MM.1S (cell line): ENCODE measurements at regions not wholly inside any gene's neighbourhood (a gene's known extent, or its start where the extent isn't known, plus 50 kb on each side); places are given as distances from the start of the nearest gene placed in this dataset.
"Not testable (repeated sequence)": the region's sequence is repeated elsewhere in the genome, so short reads cannot be mapped to it uniquely, and the experiment has no call there.

Source experiments
- DNase-seq: peaks from one replicate; pipeline ENCODE4 v3.0.0-alpha.2; 2015
- H2AFZ ChIP-seq: fragments of 300-600 bp; sonication (generic); 2 replicates; pipeline ENCODE4 v1.6.0; 2016; ENCODE audit warnings: antibody characterized with exemption, low read length
- H3F3A ChIP-seq: fragments of 300-600 bp; sonication (generic); 2 replicates; pipeline ENCODE4 v1.6.1; 2016; ENCODE audit warnings: mild to moderate bottlenecking, antibody characterized with exemption, low read length, moderate library complexity, mixed read lengths; ENCODE audit not compliant: insufficient read depth
- H3K27ac ChIP-seq: fragments of 300-600 bp; sonication (generic); 2 replicates; pipeline ENCODE4 v1.5.1; 2016; ENCODE audit warnings: mild to moderate bottlenecking, low read length
- H3K27me3 ChIP-seq: fragments of 300-600 bp; sonication (generic); replicated peaks from 2 replicates; pipeline ENCODE4 v1.6.0; 2016; ENCODE audit warnings: low read length; ENCODE audit not compliant: insufficient read depth
- H3K36me3 ChIP-seq: fragments of 300-600 bp; sonication (generic); replicated peaks from 2 replicates; pipeline ENCODE4 v1.6.1; 2016; ENCODE audit warnings: mild to moderate bottlenecking, low read length, mixed read lengths; ENCODE audit not compliant: insufficient read depth
- H3K4me1 ChIP-seq: fragments of 300-600 bp; sonication (generic); 2 replicates; pipeline ENCODE4 v1.6.1; 2016; ENCODE audit warnings: low read length, mixed read lengths
- H3K4me2 ChIP-seq: fragments of 300-600 bp; sonication (generic); 2 replicates; pipeline ENCODE4 v1.6.0; 2016; ENCODE audit warnings: low read depth, low read length
- H3K4me3 ChIP-seq: fragments of 300-600 bp; sonication (generic); 2 replicates; pipeline ENCODE4 v1.5.1; 2016; ENCODE audit warnings: low read length, mixed read lengths
- H3K79me2 ChIP-seq: fragments of 300-600 bp; sonication (generic); 2 replicates; pipeline ENCODE4 v1.6.1; 2016; ENCODE audit warnings: mixed run types, low read length, mixed read lengths
- H3K9ac ChIP-seq: fragments of 300-600 bp; sonication (generic); 2 replicates; pipeline ENCODE4 v1.6.1; 2016; ENCODE audit warnings: low read length, mixed read lengths
- H3K9me2 ChIP-seq: fragments of 300-600 bp; sonication (generic); replicated peaks from 2 replicates; pipeline ENCODE4 v1.6.1; 2016; ENCODE audit warnings: mild to moderate bottlenecking, low read length, mixed read lengths; ENCODE audit not compliant: insufficient read depth
- H3K9me3 ChIP-seq: fragments of 300-600 bp; sonication (generic); replicated peaks from 2 replicates; pipeline ENCODE4 v1.6.1; 2016; ENCODE audit warnings: mild to moderate bottlenecking, low read length, mixed read lengths; ENCODE audit not compliant: insufficient read depth
- H4K20me1 ChIP-seq: fragments of 300-600 bp; sonication (generic); 2 replicates; pipeline ENCODE4 v1.6.1; 2016; ENCODE audit warnings: mild to moderate bottlenecking, low read length, moderate library complexity, mixed read lengths; ENCODE audit not compliant: insufficient read depth
- EZH2 ChIP-seq: fragments of 300-600 bp; sonication (generic); optimal IDR thresholded peaks from 2 replicates; pipeline ENCODE3; 2017; ENCODE audit warnings: low read depth, mild to moderate bottlenecking, antibody characterized with exemption, low read length, mixed read lengths
- EZH2phosphoT487 ChIP-seq: fragments of 300-600 bp; sonication (generic); IDR thresholded peaks from 2 replicates; pipeline ENCODE4 v1.6.1; 2018; ENCODE audit warnings: antibody characterized with exemption, low read length
- TF ChIP-seq, protein P1 (sequence below): fragments of 300-600 bp; sonication (generic); IDR thresholded peaks from 2 replicates; pipeline ENCODE4 v1.5.1; 2016; ENCODE audit warnings: antibody characterized with exemption, low read length, mixed read lengths

- TF ChIP-seq, protein P1, sequence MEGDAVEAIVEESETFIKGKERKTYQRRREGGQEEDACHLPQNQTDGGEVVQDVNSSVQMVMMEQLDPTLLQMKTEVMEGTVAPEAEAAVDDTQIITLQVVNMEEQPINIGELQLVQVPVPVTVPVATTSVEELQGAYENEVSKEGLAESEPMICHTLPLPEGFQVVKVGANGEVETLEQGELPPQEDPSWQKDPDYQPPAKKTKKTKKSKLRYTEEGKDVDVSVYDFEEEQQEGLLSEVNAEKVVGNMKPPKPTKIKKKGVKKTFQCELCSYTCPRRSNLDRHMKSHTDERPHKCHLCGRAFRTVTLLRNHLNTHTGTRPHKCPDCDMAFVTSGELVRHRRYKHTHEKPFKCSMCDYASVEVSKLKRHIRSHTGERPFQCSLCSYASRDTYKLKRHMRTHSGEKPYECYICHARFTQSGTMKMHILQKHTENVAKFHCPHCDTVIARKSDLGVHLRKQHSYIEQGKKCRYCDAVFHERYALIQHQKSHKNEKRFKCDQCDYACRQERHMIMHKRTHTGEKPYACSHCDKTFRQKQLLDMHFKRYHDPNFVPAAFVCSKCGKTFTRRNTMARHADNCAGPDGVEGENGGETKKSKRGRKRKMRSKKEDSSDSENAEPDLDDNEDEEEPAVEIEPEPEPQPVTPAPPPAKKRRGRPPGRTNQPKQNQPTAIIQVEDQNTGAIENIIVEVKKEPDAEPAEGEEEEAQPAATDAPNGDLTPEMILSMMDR = no peak
- TF ChIP-seq EZH2 (no peak), EZH2phosphoT487 (no peak)
- Histone ChIP-seq H3K36me3 (no peaks in the 10 kb centered on the region), H2AFZ (no peak overlapping the region), H3K4me2 (no peak overlapping the region), H3K27ac (no peak overlapping the region), H3F3A (no peaks in the 10 kb centered on the region), H3K4me3 (no peak overlapping the region), H3K27me3 (no peaks in the 10 kb centered on the region), H3K9ac (no peak overlapping the region), H3K79me2 (no peaks in the 10 kb centered on the region), H4K20me1 (no peaks in the 10 kb centered on the region), H3K9me3 (no peaks in the 10 kb centered on the region), H3K9me2 (no peaks in the 10 kb centered on the region), H3K4me1 (no peaks in the 10 kb centered on the region)
- DNase-seq = no peak
Observed at GRCh38 chr14:28243600-28243999, 523.0 kb upstream of the FOXG1 start.

- H3K4me3 ChIP-seq = no peak overlapping the region
- no peaks in the 10 kb centered on the region for H3K79me2 ChIP-seq
- H3K27me3 ChIP-seq = no peaks in the 10 kb centered on the region
- no peak for DNase-seq
- TF ChIP-seq EZH2phosphoT487 (no peak), EZH2 (no peak)
- TF ChIP-seq, protein P1 = no peak
- no peaks in the 10 kb centered on the region for H3K4me1 ChIP-seq
- no peaks in the 10 kb centered on the region for H3F3A ChIP-seq
- no peak overlapping the region for H3K4me2 ChIP-seq
- H3K27ac ChIP-seq = no peak overlapping the region
- H3K9me2 ChIP-seq = no peaks in the 10 kb centered on the region
- H3K9me3 ChIP-seq = no peaks in the 10 kb centered on the region
- no peak overlapping the region for H2AFZ ChIP-seq
- H3K36me3 ChIP-seq = no peaks in the 10 kb centered on the region
- no peaks in the 10 kb centered on the region for H4K20me1 ChIP-seq
- H3K9ac ChIP-seq = no peak overlapping the region
Observed at GRCh38 chr14:28245216-28245615, 521.4 kb upstream of the FOXG1 start.

DNA sequence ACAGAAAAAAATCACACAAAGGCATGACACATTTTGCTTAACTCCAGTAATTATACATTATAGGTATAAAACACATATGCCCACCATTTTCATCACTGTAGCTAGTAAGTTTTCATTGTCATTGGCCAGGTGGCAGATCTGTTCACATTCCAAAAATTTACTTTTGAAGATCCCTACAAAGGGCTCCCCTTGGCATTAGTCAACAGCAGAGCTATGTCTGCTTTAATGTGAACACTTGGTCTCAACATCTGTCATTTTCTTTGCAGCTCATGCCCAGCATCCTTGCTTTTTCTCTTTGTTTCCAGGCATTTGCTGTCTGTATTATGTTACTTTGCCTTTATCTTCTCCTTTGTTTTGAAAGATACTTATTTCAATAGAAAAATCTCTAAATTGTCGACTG lies 519.1 kb upstream of the FOXG1 start:
- Histone ChIP-seq H3K9me2 (no peaks in the 10 kb centered on the region), H3K4me2 (no peak overlapping the region), H3K4me1 (no peaks in the 10 kb centered on the region), H3K27ac (no peak overlapping the region), H3K36me3 (no peaks in the 10 kb centered on the region), H2AFZ (no peak overlapping the region), H3F3A (no peaks in the 10 kb centered on the region), H4K20me1 (no peaks in the 10 kb centered on the region), H3K9me3 (no peaks in the 10 kb centered on the region), H3K79me2 (no peaks in the 10 kb centered on the region), H3K9ac (no peak overlapping the region), H3K27me3 (no peaks in the 10 kb centered on the region), H3K4me3 (no peak overlapping the region)
- DNase-seq = no peak
- TF ChIP-seq EZH2 (no peak), EZH2phosphoT487 (no peak)
- TF ChIP-seq, protein P1 = no peak

DNA sequence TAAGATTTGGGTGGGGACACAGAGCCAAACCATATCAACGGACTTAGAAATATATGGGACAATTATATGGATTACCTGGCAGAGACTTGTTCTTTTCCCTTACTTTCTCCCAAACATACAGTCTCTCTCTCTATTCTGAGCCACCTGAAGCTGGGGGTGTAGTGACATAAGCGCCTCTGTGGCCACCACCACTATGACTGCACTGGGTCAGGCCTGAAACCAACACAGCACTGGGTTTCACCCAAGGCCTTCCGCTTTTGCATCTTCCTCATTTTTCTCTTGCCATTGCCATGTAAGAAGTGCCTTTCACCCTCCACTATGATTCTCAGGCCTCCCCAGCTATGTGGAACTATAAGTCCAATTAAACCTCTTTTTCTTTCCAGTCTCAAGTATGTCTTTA lies 514.5 kb upstream of the FOXG1 start:
- H3K36me3 ChIP-seq, H3F3A ChIP-seq, H3K4me3 ChIP-seq, H3K9ac ChIP-seq, H2AFZ ChIP-seq, H3K9me3 ChIP-seq, H3K9me2 ChIP-seq, H3K27me3 ChIP-seq, H3K4me2 ChIP-seq, DNase-seq, H3K4me1 ChIP-seq, H3K27ac ChIP-seq, H4K20me1 ChIP-seq, H3K79me2 ChIP-seq: not testable (repeated sequence)
